Activated CD4-positive, alpha-beta T cell treated with anti-CD3 and anti-CD28 coated beads, Interleukin-2, amount 50 U/mL, for 16 hours (primary cell): ENCODE measurements at regions not wholly inside any gene's neighbourhood (a gene's known extent, or its start where the extent isn't known, plus 50 kb on each side); places are given as distances from the start of the nearest gene placed in this dataset.

Experiments
- DNase-seq: peaks from one replicate; pipeline ENCODE4 v3.0.0-alpha.2; 2020

GRCh38 chr4:15130441-15130840, 128.2 kb downstream of the CPEB2 start:
- no peak for DNase-seq

- DNase-seq = no peak
These were observed 129.3 kb downstream of the CPEB2 start for GRCh38 chr4:15131551-15131950.

DNA sequence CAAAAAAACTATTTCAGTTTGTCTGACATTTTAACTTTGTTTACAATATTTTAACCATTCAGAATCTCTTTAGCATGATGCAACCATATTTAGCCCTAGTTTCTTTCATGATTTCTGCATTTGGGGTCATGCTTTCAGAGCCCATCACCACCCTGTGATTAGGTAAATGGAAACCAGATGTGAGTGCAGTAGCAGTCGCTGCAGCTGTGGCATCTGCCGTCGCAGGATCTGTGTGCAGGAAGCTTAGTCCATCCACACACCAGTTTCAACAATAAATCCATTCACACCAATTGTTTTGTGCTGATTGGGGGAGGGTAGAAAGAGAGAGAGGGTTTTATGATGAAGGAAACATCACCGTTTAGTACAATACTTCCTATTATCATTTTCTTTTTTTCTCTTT, 130.5 kb downstream of the CPEB2 start:
- DNase-seq = no peak

DNA sequence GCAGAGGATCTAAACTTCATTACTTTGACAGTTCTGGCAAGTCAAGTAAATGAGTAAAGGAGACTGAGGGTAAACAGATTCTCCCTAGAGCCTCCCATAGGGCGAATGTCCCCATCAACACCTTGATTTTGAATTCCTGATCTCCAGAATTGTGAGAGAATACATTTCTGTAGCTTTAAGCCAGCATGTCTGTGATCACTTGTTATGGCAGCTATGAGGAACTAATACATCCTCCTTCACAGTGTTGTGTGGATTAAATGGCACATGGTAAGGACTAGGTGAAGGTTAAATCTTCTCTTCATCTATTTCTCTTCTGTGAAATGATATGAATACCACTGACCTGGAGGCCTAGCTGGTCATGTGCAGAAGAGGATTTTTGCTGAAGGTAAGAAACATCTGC, 137.3 kb downstream of the CPEB2 start:
- DNase-seq = no peak

DNA sequence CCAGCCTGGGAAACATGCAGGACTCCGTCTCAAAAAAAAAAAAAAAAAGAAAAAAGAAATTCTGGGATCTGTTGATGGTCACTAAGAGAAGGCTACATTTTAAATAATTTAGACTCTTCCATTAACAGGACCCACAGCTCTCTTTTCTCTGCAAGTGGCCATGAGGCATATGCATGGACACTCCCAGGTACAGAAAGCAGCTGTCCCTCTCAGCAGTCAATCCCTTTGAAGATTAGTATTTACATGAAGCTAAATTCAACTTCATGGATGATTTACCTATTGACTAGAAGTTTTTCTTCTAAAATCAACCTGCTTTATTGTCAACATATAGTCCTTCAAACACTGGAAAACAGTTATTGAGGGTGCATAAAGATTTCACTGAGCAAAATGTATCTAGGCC, 139.9 kb downstream of the CPEB2 start:
- DNase-seq = no peak

DNA sequence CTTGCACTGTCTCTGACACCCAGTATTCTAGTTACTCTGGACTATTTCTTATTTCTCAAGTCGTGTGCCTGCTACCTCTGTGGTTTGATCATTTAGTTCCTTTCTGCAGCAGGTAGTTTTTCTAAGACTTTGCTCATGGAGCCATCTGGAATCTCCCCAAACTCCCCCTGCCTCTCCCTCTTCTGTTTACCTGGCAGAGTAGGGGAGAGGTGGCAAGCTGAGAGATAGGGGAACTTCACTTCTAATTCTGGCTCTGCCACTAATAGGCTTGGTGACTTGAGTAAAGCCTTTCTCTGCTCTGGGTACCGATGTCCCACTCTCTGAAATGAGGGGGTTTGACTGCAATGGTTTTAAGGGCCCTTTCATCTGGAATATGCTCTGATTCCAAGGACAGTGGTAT, 141.3 kb downstream of the CPEB2 start:
- no peak for DNase-seq

DNA sequence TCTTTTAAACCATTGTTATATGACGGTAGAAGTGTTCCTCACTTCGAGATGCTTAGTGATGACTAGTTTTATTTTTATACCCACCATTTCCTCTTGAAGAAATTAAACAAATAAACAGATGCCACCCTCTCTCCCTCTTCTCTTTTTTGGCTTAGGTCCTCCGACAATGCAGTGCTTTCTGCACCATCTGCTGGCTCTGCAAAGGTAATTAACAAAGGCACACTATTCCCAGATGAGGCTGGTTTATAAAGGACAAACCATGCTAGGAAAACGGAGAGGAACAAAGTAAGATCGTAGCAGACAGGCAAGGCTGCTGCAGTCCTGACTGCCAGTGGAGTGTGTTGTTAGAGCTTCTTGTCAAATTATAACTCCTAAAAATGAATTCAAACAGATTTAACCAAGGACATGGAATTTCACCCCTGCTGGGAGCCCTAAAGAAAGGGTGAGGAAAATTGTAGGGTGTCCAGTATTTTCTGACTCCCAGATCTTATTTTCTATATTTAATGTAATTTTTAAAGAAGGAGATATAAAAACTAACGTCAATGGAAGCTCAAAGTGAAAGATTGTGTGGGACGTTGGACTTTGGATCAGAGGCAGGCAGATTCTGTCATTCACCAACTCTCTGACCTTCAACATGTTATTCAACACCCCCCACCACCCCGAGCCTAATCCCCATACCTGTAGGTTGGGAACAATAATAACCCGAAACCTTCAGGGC, 142.1 kb downstream of the CPEB2 start:
- no peak for DNase-seq

GRCh38 chr4:15144967-15145295, 142.7 kb downstream of the CPEB2 start:
- DNase-seq = no peak

DNA sequence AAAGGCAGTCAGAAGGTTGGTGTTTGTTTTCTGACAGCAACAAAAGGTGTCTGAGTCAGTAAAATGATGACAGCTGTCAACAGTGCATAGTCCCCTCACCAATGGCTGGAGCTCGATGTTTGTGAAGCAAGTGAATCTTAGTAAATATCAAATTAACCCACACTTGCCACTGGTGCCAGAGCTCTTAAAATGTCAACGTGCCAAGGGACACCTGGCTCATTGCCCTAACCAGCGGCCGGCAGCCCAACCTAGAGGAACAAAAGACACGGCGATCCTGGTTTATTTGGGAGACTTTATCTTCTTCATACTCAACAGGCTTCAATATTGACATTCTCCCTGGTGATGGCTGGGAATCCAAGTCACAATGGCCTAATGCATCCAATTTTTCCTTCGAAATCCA, 143.4 kb downstream of the CPEB2 start:
- DNase-seq = no peak

DNA sequence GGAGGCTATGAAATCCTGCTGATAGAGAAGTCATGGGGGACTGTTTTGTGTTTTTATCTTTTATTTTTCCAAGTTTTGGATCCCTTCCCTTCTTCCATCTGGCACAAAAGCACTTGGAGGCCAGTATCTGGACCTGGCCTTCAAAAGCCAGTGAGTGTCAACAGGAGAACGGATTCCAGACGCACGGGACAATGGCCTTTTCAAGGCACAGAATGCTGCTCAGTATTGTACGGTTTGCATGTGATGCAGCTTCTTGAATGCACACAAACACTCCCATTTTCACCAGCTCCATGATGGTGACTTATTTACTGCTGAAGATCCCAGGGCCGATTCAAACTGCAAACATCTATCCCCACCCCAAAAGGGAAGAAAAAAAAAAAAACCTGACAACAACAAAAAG, 145.4 kb downstream of the CPEB2 start:
- no peak for DNase-seq

GRCh38 chr4:15148199-15148598, 145.9 kb downstream of the CPEB2 start:
- DNase-seq = no peak

- DNase-seq = no peak
These were observed 146.4 kb downstream of the CPEB2 start for GRCh38 chr4:15148691-15149090.

- DNase-seq = peak; percentile 21
These were observed 147.1 kb downstream of the CPEB2 start for GRCh38 chr4:15149234-15149838.

DNA sequence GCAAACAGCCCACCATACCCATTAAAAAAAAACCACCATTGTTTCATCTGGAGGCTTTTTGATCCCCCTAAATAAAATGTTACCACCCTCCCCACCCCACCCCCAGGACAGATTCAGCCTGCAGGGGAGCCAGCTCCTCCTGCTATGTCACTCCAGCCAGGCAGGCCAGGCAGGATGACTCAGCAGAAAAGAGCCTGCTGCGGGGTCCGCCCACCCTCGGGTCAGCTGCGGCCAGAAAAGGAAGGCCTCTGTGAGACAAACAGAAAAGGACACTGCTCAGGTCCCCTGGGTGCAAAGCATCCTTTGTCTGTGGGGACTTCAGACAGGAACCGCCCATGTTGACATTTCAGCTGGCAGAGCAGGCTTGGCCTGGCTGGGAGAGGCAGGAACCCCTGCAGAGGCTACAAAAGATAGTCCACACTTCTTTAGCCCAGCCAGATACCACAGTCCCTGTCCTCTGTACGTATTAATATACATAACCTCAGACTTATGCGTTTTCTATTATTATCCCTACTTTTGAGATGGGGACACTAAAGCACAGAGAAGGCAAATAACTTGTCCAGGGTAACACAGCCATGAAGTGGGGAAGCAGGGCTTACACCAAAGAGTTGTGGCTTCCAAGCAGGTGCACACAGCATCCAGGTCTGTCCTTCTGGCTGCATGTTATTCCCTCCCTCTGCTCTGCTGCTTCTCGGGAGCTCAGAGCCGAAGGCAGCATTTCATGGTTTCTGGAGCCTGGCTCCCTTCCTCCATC, 147.7 kb downstream of the CPEB2 start:
- DNase-seq = no peak

GRCh38 chr4:15150631-15151030, 148.3 kb downstream of the CPEB2 start:
- DNase-seq = no peak

DNA sequence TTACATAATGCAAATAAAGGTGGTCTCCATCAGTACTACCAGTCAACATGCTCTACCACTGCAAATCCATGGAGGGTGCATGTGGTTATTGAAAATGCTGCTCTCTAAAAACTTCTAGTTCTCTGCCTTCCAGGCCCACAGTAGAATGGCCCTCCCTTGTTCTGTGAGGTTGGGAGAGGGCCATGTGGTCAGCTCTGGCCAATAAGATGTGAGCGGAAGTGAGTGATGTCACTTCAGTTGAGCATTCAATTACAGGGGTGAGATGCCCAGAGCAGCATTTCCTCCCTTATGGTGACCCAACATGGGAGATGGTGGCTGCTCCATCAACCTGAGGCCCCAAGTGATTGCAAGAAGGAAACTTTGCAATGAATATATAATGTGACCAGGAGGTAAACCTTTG, 148.8 kb downstream of the CPEB2 start:
- no peak for DNase-seq

- DNase-seq = no peak
These were observed 151.4 kb downstream of the CPEB2 start for GRCh38 chr4:15153662-15154061.

DNA sequence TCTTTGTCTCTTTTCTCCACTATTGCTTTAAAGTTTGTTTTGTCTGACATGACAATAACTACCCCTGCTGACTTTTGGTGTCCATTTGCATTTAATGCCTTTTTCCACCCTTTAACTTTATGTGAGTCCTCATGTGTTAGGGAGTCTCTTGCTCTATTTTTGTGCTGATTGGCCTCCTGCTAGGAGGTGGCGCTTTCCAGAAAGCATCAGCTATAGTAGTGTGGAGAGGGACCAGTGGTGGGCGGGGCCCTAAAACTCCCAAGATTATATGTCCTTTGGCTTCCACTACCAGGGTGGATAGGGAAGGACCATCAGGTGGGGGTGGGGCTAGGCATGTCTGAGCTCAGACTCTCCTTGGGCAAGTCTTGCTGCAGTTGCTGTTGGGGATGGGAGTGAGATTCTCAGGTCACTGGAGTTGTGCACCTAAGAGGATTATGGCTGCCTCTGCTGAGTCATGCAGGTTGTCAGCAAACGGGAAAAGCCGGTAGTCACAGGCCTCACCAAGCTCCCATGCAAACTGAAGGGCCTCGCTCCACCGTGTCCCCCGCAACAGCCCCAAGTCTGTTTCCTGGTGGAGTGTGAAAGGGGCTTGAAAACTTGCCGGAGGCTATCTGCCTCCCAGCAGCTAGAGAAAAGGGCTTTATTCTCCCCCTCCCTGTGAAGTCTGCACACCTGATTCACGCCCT, 156.3 kb downstream of the CPEB2 start:
- DNase-seq = no peak

DNA sequence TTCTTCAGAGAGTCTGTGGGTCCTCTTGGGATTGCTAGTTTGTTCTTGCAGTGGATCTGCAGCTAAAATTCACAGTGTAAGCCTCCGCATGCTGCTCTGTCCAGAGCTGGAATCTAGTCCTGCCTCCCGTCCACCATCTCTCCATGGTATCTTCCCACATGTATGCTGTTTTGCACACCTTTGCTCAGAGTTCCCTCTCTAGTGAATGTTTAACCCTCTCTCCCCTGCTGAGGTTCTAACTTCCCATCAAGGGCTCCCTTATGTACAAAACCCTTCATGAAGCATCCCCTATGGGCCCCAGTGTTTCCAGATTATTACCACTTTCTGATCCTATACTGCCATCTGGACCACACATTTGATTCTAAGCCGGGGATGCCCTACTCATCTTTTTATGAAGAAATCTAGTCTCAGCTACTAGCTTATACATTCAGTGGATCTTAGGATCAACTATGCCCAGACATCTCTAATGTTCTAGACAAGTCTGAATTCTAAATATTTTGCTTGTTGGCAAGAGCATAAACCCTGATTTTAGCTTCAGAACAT, 157.3 kb downstream of the CPEB2 start:
- no peak for DNase-seq

GRCh38 chr4:15161439-15161838, 159.2 kb downstream of the CPEB2 start:
- no peak for DNase-seq

GRCh38 chr4:15162046-15162445, 159.8 kb downstream of the CPEB2 start:
- DNase-seq = no peak

GRCh38 chr4:15162465-15163283, 160.4 kb downstream of the CPEB2 start:
- no peak for DNase-seq

DNA sequence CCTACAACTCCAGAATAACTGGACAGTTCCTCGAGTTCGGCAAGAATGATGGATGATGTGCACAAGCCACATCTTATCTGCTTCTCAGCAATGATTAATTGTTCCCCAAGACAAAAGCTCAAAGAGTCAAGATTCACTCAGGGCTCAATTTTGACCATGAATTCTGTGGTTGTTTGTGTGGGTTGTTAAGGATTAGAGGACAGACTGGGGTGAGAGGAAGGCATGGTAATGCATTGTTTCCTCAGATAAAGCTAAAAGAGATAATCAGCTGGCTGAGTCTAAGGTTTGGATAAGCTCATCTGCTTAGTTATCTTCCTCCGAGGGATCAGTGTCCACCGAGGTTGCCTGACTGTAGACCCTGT, 161.0 kb downstream of the CPEB2 start:
- no peak for DNase-seq
